Activated CD4-positive, alpha-beta T cell treated with anti-CD3 and anti-CD28 coated beads, Interleukin-2, Interleukin-4, amounts not matched to agents 100 ng/mL and 50 ng/mL, durations not matched to agents 16 hours and 8 hours (primary cell): ENCODE measurements at regions not wholly inside any gene's neighbourhood (a gene's known extent, or its start where the extent isn't known, plus 50 kb on each side); places are given as distances from the start of the nearest gene placed in this dataset.

Source experiments
- DNase-seq: peaks from one replicate; pipeline ENCODE4 v3.0.0-alpha.2; 2020; ENCODE audit warnings: low spot score

DNA sequence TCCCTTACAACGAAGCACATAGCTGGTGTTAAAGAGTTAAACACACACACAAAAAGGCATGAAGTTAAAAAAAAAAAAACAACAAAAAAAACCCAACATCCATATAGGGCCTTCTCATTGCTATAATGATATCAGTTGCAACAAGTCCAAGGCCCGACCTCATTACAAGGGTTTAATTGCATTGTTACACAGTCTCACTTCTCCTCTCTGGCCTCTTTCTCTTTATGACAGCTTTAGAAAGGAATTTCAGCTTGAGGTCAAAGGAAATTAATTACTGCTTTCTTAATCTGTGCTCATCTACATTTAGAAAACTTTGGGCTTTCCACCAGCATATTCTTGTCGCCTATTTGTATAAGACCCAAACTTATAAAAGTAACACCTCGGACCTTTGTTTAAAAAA lies 342.1 kb downstream of the NR2F2 start:
- DNase-seq = no peak

DNA sequence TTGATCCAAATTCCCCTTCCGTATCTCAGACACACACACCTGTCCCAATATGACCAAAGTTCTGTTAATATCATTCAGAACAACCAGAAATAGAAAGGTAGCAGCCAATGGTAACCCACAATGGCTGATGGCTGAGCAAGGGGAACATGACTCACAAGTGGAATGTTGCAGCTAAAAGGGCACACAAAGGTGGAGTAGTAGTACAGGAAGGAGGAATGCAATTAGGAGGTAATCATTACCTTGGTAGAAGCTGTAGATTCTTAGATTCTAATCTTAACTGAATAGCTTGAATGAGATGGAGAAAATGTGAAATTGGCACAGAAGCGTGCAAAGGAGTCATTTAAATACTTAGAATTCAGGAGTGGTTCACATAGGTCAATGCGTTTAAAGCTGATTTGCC lies 347.9 kb downstream of the NR2F2 start:
- DNase-seq = no peak

DNA sequence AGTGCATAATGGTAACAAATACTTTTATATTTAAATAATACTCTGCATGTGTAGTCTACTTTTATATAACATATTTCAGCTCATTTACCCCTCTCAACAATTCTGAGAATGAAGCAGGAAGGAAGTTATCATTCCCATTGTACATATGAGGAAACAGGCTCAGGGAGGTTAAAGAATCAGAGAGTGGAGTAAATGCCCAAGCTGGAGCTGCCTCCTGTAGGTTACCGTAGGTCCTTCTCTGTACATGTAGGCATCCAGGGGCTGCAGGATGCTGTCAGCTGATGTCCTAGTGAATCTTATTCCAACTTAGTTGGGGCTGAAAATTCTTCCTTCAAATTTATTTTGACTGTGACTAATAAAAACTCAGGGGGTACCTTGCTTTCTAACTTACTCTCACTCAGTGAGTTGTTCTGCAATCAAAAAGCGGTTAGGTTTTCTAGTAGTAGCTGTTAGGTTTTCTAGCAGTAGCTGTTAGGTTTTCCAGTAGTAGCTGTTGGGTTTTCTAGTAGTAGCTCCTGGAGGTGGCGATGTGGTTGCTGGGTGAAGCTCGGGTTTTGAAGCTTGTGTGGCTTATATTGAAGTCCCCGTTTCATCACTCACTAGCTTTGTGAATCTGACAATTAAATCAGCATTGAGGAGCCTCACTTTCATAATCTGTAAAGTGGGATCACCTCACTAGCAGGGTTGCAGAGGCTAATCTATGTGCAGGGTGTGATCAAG lies 357.0 kb downstream of the NR2F2 start:
- DNase-seq = no peak

DNA sequence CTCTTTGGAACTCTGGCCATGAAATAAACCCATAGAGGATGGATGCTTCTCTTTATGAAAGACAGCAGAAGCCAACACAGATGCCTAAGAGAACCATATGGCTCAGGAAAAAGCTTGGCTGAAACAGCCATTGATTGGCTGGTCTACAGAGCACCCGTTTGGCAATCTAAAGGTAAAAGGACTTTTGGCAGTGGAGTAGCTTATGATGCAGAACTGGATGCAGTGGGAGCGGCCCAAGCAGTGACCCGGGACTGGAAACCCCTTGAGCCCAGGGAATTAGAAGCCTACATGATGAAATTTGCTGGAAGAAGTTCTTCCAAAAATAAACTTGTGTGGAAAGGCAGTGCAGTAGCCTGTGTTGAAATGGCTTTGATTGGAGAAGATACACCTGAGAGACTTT lies 360.2 kb downstream of the NR2F2 start:
- DNase-seq = no peak

DNA sequence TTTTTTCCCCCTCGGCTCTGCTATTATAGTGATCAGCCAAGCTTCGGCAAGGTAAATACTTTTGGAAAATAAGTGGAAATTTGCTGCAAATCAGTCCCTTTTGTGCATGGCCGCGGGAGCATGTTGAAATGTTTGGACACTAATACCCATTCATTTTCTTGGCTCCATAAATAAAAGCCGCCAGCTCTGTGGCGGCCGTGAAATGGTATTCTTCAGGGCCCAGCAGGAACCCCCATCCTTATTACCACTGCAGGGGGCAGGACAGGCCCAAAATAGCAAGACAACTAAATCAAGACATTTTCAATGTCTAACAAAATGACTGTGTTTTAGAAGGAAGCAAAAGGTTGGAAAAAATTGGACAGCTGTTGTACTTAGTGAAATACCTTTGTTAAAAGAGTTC lies 362.3 kb downstream of the NR2F2 start:
- DNase-seq = no peak

DNA sequence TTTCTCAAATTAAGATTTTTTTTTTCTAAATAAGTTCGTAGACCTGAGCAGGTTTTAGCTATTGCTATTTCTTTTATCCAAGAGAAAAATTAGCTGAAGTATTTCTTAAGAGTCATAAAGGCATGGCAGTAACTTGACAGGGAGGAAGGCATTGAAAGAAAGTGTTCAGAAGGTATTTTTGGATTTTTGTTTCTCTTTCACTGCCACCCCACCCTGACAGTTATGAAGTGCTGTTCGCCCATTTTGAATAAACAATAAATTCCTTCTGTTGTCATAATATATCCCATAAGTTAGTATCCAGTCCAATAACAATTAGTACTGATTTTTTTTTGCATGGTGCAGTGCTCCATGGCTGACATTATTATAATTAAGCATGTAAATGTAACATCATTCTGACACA lies 363.0 kb downstream of the NR2F2 start:
- no peak for DNase-seq

- no peak for DNase-seq
Measured at GRCh38 chr15:96693990-96694517, 363.6 kb downstream of the NR2F2 start.

DNA sequence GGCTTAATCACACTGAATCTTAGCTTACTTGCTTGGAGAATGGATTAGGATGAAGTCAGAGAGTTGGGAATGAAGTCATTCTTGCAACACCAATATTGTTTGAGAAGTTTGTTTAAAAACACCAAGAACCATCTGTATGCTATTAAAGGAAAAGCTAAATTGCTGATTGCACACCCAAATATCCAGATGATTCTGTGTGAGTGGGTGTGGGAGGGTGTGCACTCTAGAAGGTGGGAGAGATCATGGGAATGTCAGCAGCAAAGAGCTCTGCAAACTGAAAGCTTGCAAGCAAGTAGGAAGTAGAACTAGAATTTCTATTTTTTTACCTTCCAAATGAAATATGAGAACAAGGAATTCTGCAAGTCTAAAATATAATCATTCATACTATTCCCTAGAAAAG lies 364.9 kb downstream of the NR2F2 start:
- no peak for DNase-seq

- no peak for DNase-seq
Measured at GRCh38 chr15:96699871-96700401, 369.4 kb downstream of the NR2F2 start.

GRCh38 chr15:96700555-96700954 lies 370.1 kb downstream of the NR2F2 start:
- DNase-seq = no peak

DNA sequence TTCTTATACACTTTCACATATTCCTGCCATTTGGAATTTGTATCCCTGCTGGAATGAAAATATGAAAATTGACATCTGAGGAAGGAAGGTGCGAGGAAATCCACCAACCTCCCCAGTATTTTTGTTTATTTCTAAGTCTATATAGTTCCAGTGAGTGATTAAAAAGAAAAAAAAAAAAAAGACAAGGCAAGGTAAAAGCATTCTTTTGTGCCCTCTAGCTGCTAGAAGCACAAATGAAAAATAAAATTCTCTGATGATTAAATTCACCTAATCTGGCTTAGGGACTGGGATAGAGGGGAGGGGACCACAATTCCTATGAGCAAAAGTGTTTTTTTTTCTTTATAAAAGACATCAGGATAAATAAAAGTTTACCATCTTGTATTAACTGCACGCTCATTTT lies 370.9 kb downstream of the NR2F2 start:
- no peak for DNase-seq

- DNase-seq = no peak
Measured at GRCh38 chr15:96701877-96702276, 371.4 kb downstream of the NR2F2 start.

- no peak for DNase-seq
Measured at GRCh38 chr15:96702589-96702988, 372.1 kb downstream of the NR2F2 start.

- no peak for DNase-seq
Measured at GRCh38 chr15:96703091-96703490, 372.6 kb downstream of the NR2F2 start.

DNA sequence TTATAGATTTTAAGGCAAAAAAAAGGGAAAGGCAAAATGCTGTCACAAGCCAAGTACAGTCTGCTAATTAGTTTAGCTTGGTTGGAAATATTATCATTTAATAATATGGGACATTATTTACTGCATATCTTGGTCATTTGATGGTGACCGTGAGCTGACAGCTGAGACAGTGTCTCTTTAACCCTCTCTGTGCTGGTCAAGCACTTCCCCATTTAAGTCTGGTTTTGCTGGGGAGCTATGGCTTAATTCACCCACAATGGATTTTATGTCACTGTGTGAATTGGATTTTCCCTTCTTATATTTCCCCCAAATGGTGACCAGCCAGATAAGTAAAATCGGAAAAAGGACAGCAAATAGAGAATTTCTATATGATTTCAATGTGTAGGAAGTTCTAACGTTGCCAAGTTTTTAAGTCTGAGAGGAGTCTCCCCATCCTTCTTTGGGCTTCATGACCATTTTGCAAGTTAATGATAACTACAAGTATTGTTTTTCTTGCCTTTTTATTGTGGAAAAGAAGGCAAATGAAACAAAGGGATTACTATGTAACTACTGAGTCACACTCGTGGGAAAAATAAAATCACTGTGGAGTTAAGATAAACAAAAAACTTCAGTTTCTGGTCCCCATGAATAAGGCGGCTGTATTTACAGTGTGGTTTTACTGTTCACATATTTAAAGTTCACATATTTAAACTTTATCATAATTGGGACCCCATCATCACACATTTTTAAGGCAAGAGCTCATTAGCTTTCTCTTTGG lies 373.5 kb downstream of the NR2F2 start:
- DNase-seq = no peak

- no peak for DNase-seq
Measured at GRCh38 chr15:96716075-96716474, 385.6 kb downstream of the NR2F2 start.

GRCh38 chr15:96716478-96716877 lies 386.0 kb downstream of the NR2F2 start:
- no peak for DNase-seq

- no peak for DNase-seq
Measured at GRCh38 chr15:96720251-96720650, 389.8 kb downstream of the NR2F2 start.

- DNase-seq = no peak
Measured at GRCh38 chr15:96720656-96721055, 390.2 kb downstream of the NR2F2 start.

DNA sequence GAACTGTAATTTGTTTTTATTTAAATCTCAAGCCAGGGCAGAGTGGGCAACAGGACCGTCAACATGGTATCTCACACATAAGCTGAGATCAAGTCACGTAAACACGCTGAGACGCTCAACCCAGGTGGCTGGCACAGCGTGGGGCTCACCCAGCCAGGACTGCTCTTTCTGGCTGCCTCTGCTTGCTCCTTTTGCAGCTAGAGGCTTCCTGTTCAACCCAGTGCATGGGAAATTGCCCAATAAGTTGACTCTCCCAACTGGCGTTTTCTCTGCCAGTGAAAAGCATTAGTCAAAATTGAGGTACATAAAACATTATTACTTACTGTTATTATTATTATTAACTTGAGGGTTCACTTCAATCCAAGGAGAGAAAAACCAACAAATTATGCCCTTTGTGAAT lies 398.1 kb downstream of the NR2F2 start:
- DNase-seq = no peak

GRCh38 chr15:96732704-96733103 lies 402.2 kb downstream of the NR2F2 start:
- DNase-seq = no peak

GRCh38 chr15:96733721-96734120 lies 403.2 kb downstream of the NR2F2 start:
- DNase-seq = no peak

DNA sequence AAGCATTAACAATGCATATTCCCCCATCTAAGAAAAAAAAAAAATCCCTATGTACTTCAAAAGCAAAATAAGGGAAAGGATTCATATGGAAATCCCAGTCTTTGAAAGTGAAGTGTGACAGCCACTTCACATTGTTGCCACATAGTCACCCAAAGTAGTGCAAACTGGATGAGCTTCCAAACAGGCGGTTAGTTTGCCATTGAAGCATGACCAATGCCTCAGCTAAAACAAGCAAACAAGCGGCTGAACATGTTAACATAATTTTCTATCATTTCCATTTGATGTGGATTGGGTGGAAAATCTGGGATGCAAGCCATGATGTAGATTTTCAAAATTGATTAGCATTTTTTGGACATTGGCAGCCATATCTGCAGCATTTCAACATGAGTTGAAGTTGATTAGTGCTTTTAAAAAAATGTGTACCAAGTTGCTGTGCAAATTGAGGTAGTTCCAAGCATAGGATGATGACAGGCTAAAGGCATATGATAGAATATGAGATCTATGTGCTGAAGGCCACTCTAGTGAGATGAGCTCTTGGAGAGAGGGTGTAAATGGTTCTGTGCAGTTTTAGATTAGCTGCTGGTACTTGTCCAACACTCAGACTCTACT lies 405.2 kb downstream of the NR2F2 start:
- no peak for DNase-seq
